HG02623 (cell line): ENCODE measurements at regions not wholly inside any gene's neighbourhood (a gene's known extent, or its start where the extent isn't known, plus 50 kb on each side); places are given as distances from the start of the nearest gene placed in this dataset.
"Not testable (repeated sequence)": the region's sequence is repeated elsewhere in the genome, so short reads cannot be mapped to it uniquely, and the experiment has no call there.

Experiments
- ATAC-seq: cut with Tn5 transposase; IDR thresholded peaks from one replicate; pipeline ENCODE4 v1.9.1; 2021; ENCODE audit warnings: moderate library complexity; ENCODE audit not compliant: unreplicated experiment

- no peak for ATAC-seq
These were observed 128.4 kb upstream of the TMEM164 start for GRCh38 chrX:109874548-109874947.

- no peak for ATAC-seq
These were observed 127.1 kb upstream of the TMEM164 start for GRCh38 chrX:109875831-109876230.

GRCh38 chrX:109878236-109878635 lies 124.7 kb upstream of the TMEM164 start:
- no peak for ATAC-seq

GRCh38 chrX:109879991-109880390 lies 122.9 kb upstream of the TMEM164 start:
- no peak for ATAC-seq

GRCh38 chrX:109880629-109881028 lies 122.3 kb upstream of the TMEM164 start:
- peak; percentile 85 for ATAC-seq

GRCh38 chrX:109886122-109886761 lies 116.7 kb upstream of the TMEM164 start:
- ATAC-seq: no peak

- ATAC-seq: peak; percentile 62
These were observed 113.5 kb upstream of the TMEM164 start for GRCh38 chrX:109889289-109890006.

- no peak for ATAC-seq
These were observed 112.6 kb upstream of the TMEM164 start for GRCh38 chrX:109890300-109890699.

- ATAC-seq: peak; percentile 50
These were observed 111.9 kb upstream of the TMEM164 start for GRCh38 chrX:109890910-109891502.

- not testable (repeated sequence) for ATAC-seq
These were observed 106.9 kb upstream of the TMEM164 start for GRCh38 chrX:109896024-109896423.

GRCh38 chrX:109902665-109903064 lies 100.2 kb upstream of the TMEM164 start:
- no peak for ATAC-seq

- ATAC-seq: no peak
These were observed 91.9 kb upstream of the TMEM164 start for GRCh38 chrX:109911046-109911445.

- ATAC-seq: not testable (repeated sequence)
These were observed 89.9 kb upstream of the TMEM164 start for GRCh38 chrX:109912993-109913392.

- ATAC-seq: no peak
These were observed 88.6 kb upstream of the TMEM164 start for GRCh38 chrX:109914114-109914849.

- ATAC-seq: no peak
These were observed 84.2 kb upstream of the TMEM164 start for GRCh38 chrX:109918753-109919152.

GRCh38 chrX:109920325-109920724 lies 82.6 kb upstream of the TMEM164 start:
- no peak for ATAC-seq

GRCh38 chrX:109920868-109921267 lies 82.0 kb upstream of the TMEM164 start:
- ATAC-seq: no peak

- no peak for ATAC-seq
These were observed 80.7 kb upstream of the TMEM164 start for GRCh38 chrX:109922190-109922589.

- not testable (repeated sequence) for ATAC-seq
These were observed 77.9 kb upstream of the TMEM164 start for GRCh38 chrX:109925003-109925402.

GRCh38 chrX:109925656-109926055 lies 77.3 kb upstream of the TMEM164 start:
- no peak for ATAC-seq

GRCh38 chrX:109926118-109926517 lies 76.8 kb upstream of the TMEM164 start:
- ATAC-seq: no peak
